Endothelial cell of umbilical vein (primary cell): ENCODE measurements at regions not wholly inside any gene's neighbourhood (a gene's known extent, or its start where the extent isn't known, plus 50 kb on each side); places are given as distances from the start of the nearest gene placed in this dataset.

Experiments
- CTCF ChIP-seq, 2 donors: IDR thresholded peaks; 1 replicate in 1 of 2; 2 replicates in 1 of 2; pipeline ENCODE4 v1.5.1; 2011; ENCODE audit warnings: low read length in 2 of 2, mild to moderate bottlenecking in 2 of 2, moderate library complexity in 2 of 2, control low read depth in 1 of 2, inconsistent platforms in 1 of 2, low read depth in 1 of 2; ENCODE audit not compliant: insufficient read depth in 1 of 2; ENCODE audit errors: extremely low read depth in 1 of 2
- EZH2 ChIP-seq: IDR thresholded peaks from 2 replicates; pipeline ENCODE4 v1.6.1; 2012; ENCODE audit warnings: borderline replicate concordance, low read depth, mild to moderate bottlenecking, moderate library complexity, low read length, inconsistent platforms; ENCODE audit not compliant: severe bottlenecking
- POLR2AphosphoS5 ChIP-seq: IDR thresholded peaks from 2 replicates; pipeline ENCODE4 v1.6.1; 2012; ENCODE audit warnings: low read depth, mild to moderate bottlenecking, control low read depth, low read length, moderate library complexity; ENCODE audit not compliant: insufficient read depth

- TF ChIP-seq POLR2AphosphoS5 = no peak
- no peak for TF ChIP-seq CTCF (IDR thresholded peaks at IDR 0.05; ENCODE audit: extremely low read depth in 1 of 2, insufficient read depth in 1 of 2, low read depth in 1 of 2, low read length in 2 of 2)
- TF ChIP-seq EZH2 = no peak
Measured at GRCh38 chr14:49959822-49960408, 67.0 kb downstream of the ARF6 start.
